ENCODE measurements at regions not wholly inside any gene's neighbourhood (a gene's known extent, or its start where the extent isn't known, plus 50 kb on each side); places are given as distances from the start of the nearest gene placed in this dataset.

GRCh38 chr1:53394306-53394705, 64.9 kb upstream of the DMRTB1 start:
- TF ChIP-seq CTCF (IDR thresholded peaks at IDR 0.05) (no peak), POLR2A (IDR thresholded peaks at IDR 0.05) (no peak)
